ENCODE measurements at regions not wholly inside any gene's neighbourhood (a gene's known extent, or its start where the extent isn't known, plus 50 kb on each side); places are given as distances from the start of the nearest gene placed in this dataset.
"Not testable (repeated sequence)": the region's sequence is repeated elsewhere in the genome, so short reads cannot be mapped to it uniquely, and the experiment has no call there.

GRCh38 chr4:14404730-14405129 lies 597.6 kb upstream of the CPEB2 start:
- no peak for DNase-seq (ENCODE audit: extremely low read depth in 1 of 2, low read depth in 1 of 2)

- no peak for DNase-seq (ENCODE audit: extremely low read depth in 1 of 2, low read depth in 1 of 2)
Measured at GRCh38 chr4:14410516-14410915, 591.8 kb upstream of the CPEB2 start.

GRCh38 chr4:14415146-14415545 lies 587.1 kb upstream of the CPEB2 start:
- DNase-seq (ENCODE audit: extremely low read depth in 1 of 2, low read depth in 1 of 2) = no peak

GRCh38 chr4:14419516-14419915 lies 582.8 kb upstream of the CPEB2 start:
- no peak for DNase-seq (ENCODE audit: extremely low read depth in 1 of 2, low read depth in 1 of 2)

- not testable (repeated sequence) for DNase-seq (ENCODE audit: extremely low read depth in 1 of 2, low read depth in 1 of 2)
Measured at GRCh38 chr4:14426297-14426696, 576.0 kb upstream of the CPEB2 start.

- no peak for DNase-seq (ENCODE audit: extremely low read depth in 1 of 2, low read depth in 1 of 2)
Measured at GRCh38 chr4:14428125-14428524, 574.2 kb upstream of the CPEB2 start.

GRCh38 chr4:14431155-14432134 lies 570.8 kb upstream of the CPEB2 start:
- DNase-seq (ENCODE audit: extremely low read depth in 1 of 2, low read depth in 1 of 2) = no peak

- DNase-seq (ENCODE audit: extremely low read depth in 1 of 2, low read depth in 1 of 2) = no peak
Measured at GRCh38 chr4:14434483-14434882, 567.8 kb upstream of the CPEB2 start.

- DNase-seq (ENCODE audit: extremely low read depth in 1 of 2, low read depth in 1 of 2) = no peak
Measured at GRCh38 chr4:14434916-14435315, 567.4 kb upstream of the CPEB2 start.

- no peak for DNase-seq (ENCODE audit: extremely low read depth in 1 of 2, low read depth in 1 of 2)
Measured at GRCh38 chr4:14441561-14441960, 560.7 kb upstream of the CPEB2 start.

GRCh38 chr4:14445882-14446281 lies 556.4 kb upstream of the CPEB2 start:
- no peak for DNase-seq (ENCODE audit: extremely low read depth in 1 of 2, low read depth in 1 of 2)

- DNase-seq (ENCODE audit: extremely low read depth in 1 of 2, low read depth in 1 of 2) = no peak
Measured at GRCh38 chr4:14446311-14446710, 556.0 kb upstream of the CPEB2 start.

GRCh38 chr4:14446904-14447303 lies 555.4 kb upstream of the CPEB2 start:
- DNase-seq (ENCODE audit: extremely low read depth in 1 of 2, low read depth in 1 of 2) = no peak

- DNase-seq (ENCODE audit: extremely low read depth in 1 of 2, low read depth in 1 of 2) = no peak
Measured at GRCh38 chr4:14449308-14449707, 553.0 kb upstream of the CPEB2 start.

- no peak for DNase-seq (ENCODE audit: extremely low read depth in 1 of 2, low read depth in 1 of 2)
Measured at GRCh38 chr4:14452001-14452400, 550.3 kb upstream of the CPEB2 start.

GRCh38 chr4:14452764-14453163 lies 549.5 kb upstream of the CPEB2 start:
- DNase-seq (ENCODE audit: extremely low read depth in 1 of 2, low read depth in 1 of 2) = no peak

- no peak for DNase-seq (ENCODE audit: extremely low read depth in 1 of 2, low read depth in 1 of 2)
Measured at GRCh38 chr4:14458463-14458862, 543.8 kb upstream of the CPEB2 start.

GRCh38 chr4:14465057-14465456 lies 537.2 kb upstream of the CPEB2 start:
- DNase-seq (ENCODE audit: extremely low read depth in 1 of 2, low read depth in 1 of 2) = no peak

GRCh38 chr4:14465507-14465906 lies 536.8 kb upstream of the CPEB2 start:
- DNase-seq (ENCODE audit: extremely low read depth in 1 of 2, low read depth in 1 of 2) = no peak

GRCh38 chr4:14478504-14478903 lies 523.8 kb upstream of the CPEB2 start:
- no peak for DNase-seq (ENCODE audit: extremely low read depth in 1 of 2, low read depth in 1 of 2)

- no peak for DNase-seq (ENCODE audit: extremely low read depth in 1 of 2, low read depth in 1 of 2)
Measured at GRCh38 chr4:14496408-14496807, 505.9 kb upstream of the CPEB2 start.

GRCh38 chr4:14496969-14497368 lies 505.3 kb upstream of the CPEB2 start:
- DNase-seq (ENCODE audit: extremely low read depth in 1 of 2, low read depth in 1 of 2) = no peak

GRCh38 chr4:14504162-14504561 lies 498.1 kb upstream of the CPEB2 start:
- no peak for DNase-seq (ENCODE audit: extremely low read depth in 1 of 2, low read depth in 1 of 2)

Measured in stimulated activated CD8-positive, alpha-beta memory T cell treated with anti-CD3 and anti-CD28 coated beads, Interleukin-7, amount 100 ng/mL, for 48 hours (primary cell).